Spleen (tissue), 7 donors: ENCODE measurements at regions not wholly inside any gene's neighbourhood (a gene's known extent, or its start where the extent isn't known, plus 50 kb on each side); places are given as distances from the start of the nearest gene placed in this dataset.

Experiments used
- CTCF ChIP-seq, 11 experiments: fragments of 200-600 bp in 7 of 11; fragments of 450-650 bp in 4 of 11; sonication (generic) in 4 of 11; IDR thresholded peaks in 8 of 11; conservative IDR thresholded peaks in 3 of 11; 1 replicate in 7 of 11; 2 replicates in 4 of 11; pipeline versions ENCODE4 v1.4.0 to v1.8.0; 2016 to 2021; ENCODE audit warnings: antibody characterized with exemption in 11 of 11, inconsistent platforms in 4 of 11, mild to moderate bottlenecking in 1 of 11
- POLR2A ChIP-seq, 3 donors: fragments of 450-650 bp; IDR thresholded peaks; one replicate each; pipeline ENCODE4 v1.5.1; 2017; ENCODE audit warnings: antibody characterized with exemption in 3 of 3, mild to moderate bottlenecking in 1 of 3
- POLR2AphosphoS5 ChIP-seq, 3 donors: sonication (generic); formaldehyde crosslinking; IDR thresholded peaks; one replicate each; pipeline ENCODE4 v1.5.1; 2017; ENCODE audit warnings: antibody characterized with exemption in 3 of 3
- donor health status: DM: no; HTN: no; CAD: no; lungs with moderate emphysema.
- donor health status: DM: no; HTN: no; CAD: no.
- donor health status: DM: no; HTN: no; CAD: no.

- TF ChIP-seq CTCF (IDR thresholded peaks at IDR 0.05 in 8 of 11, conservative IDR thresholded peaks at IDR 0.05 in 3 of 11) (no peak), POLR2A (IDR thresholded peaks at IDR 0.05) (no peak), POLR2AphosphoS5 (IDR thresholded peaks at IDR 0.05) (no peak)
Observed at GRCh38 chr11:116567721-116568242, 205.0 kb downstream of the BUD13 start.
